Osteocyte (in vitro differentiated cells): ENCODE measurements at regions not wholly inside any gene's neighbourhood (a gene's known extent, or its start where the extent isn't known, plus 50 kb on each side); places are given as distances from the start of the nearest gene placed in this dataset.
"Not testable (repeated sequence)": the region's sequence is repeated elsewhere in the genome, so short reads cannot be mapped to it uniquely, and the experiment has no call there.

ENCODE experiments used
- DNase-seq: peaks from one replicate; pipeline ENCODE4 v3.0.0; 2021; ENCODE audit warnings: mixed read lengths; ENCODE audit not compliant: unreplicated experiment; ENCODE audit errors: extremely low spot score
- H3K27ac Mint-ChIP-seq: one replicate; pipeline ENCODE4 v1.8.0; 2021; ENCODE audit warnings: mild to moderate bottlenecking, mixed read lengths; ENCODE audit not compliant: unreplicated experiment
- H3K27me3 Mint-ChIP-seq: one replicate; pipeline ENCODE4 v1.8.0; 2021; ENCODE audit warnings: mixed read lengths; ENCODE audit not compliant: unreplicated experiment
- H3K36me3 Mint-ChIP-seq: one replicate; pipeline ENCODE4 v1.8.0; 2021; ENCODE audit warnings: mixed read lengths; ENCODE audit not compliant: unreplicated experiment
- H3K4me1 Mint-ChIP-seq: one replicate; pipeline ENCODE4 v1.8.0; 2021; ENCODE audit warnings: mixed read lengths; ENCODE audit not compliant: unreplicated experiment
- H3K4me3 Mint-ChIP-seq: one replicate; pipeline ENCODE4 v1.8.0; 2021; ENCODE audit warnings: mild to moderate bottlenecking, moderate library complexity, mixed read lengths; ENCODE audit not compliant: unreplicated experiment
- H3K9me3 Mint-ChIP-seq: one replicate; pipeline ENCODE4 v1.8.0; 2021; ENCODE audit warnings: mixed read lengths; ENCODE audit not compliant: unreplicated experiment
- TF ChIP-seq, protein P1 (sequence below): fragments of 200-600 bp; sonication (generic); IDR thresholded peaks from 2 replicates; pipeline ENCODE4 v1.5.0; 2021; ENCODE audit warnings: antibody characterized with exemption, mild to moderate bottlenecking, moderate library complexity

DNA sequence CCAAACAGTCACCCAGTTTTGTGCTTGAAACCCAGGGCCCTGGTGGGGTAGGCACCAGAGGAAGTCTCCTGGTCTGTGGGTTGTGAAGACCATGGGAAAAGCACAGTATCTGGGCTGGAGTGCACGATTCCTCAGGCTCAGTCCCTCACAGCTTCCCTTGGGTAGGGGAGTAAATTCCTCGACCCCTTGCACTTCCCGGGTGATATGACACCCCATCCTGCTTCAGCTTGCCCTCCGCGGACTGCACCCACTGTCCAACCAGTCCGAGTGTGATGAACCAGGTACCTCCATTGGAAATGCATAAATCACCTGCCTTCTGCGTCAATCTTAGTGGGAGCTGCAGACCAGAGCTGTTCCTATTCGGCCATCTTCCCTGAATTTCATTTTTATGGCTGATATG lies 133.9 kb upstream of the KCTD3 start:
- Mint-ChIP-seq H3K4me1 (no peaks in the 10 kb centered on the region), H3K4me3 (no peak overlapping the region), H3K27me3 (peaks cover 11% of the 10 kb centered on the region), H3K9me3 (peaks cover 5% of the 10 kb centered on the region), H3K27ac (no peak overlapping the region), H3K36me3 (no peaks in the 10 kb centered on the region)
- TF ChIP-seq, protein P1, sequence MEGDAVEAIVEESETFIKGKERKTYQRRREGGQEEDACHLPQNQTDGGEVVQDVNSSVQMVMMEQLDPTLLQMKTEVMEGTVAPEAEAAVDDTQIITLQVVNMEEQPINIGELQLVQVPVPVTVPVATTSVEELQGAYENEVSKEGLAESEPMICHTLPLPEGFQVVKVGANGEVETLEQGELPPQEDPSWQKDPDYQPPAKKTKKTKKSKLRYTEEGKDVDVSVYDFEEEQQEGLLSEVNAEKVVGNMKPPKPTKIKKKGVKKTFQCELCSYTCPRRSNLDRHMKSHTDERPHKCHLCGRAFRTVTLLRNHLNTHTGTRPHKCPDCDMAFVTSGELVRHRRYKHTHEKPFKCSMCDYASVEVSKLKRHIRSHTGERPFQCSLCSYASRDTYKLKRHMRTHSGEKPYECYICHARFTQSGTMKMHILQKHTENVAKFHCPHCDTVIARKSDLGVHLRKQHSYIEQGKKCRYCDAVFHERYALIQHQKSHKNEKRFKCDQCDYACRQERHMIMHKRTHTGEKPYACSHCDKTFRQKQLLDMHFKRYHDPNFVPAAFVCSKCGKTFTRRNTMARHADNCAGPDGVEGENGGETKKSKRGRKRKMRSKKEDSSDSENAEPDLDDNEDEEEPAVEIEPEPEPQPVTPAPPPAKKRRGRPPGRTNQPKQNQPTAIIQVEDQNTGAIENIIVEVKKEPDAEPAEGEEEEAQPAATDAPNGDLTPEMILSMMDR = no peak
- DNase-seq = no peak

DNA sequence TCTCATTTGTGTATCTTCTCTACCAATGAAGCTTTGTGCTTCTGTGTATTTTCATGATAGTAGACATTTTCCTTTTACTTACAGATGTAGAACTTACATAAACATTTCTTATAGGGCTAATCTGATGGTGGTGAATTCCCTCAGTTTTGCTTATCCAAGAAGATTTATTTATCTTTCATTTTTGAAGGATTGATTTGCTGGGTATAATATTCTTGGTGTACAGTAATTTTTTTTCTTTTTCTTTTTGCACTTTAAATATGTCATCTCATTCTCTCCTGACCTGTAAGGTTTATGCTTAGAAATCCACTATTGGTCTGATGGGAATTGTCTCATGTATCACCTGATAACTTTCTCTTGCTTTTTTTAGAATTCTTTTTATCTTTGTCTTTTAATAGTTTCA lies 127.6 kb upstream of the KCTD3 start:
- TF ChIP-seq, protein P1 = no peak
- no peaks in the 10 kb centered on the region for H3K4me1 Mint-ChIP-seq
- no peaks in the 10 kb centered on the region for H3K36me3 Mint-ChIP-seq
- H3K27me3 Mint-ChIP-seq = peaks cover 2% of the 10 kb centered on the region
- DNase-seq = no peak
- H3K4me3 Mint-ChIP-seq = no peak overlapping the region
- no peak overlapping the region for H3K27ac Mint-ChIP-seq
- H3K9me3 Mint-ChIP-seq = peaks cover 22% of the 10 kb centered on the region

- peaks cover 2% of the 10 kb centered on the region for H3K27me3 Mint-ChIP-seq
- no peak overlapping the region for H3K4me3 Mint-ChIP-seq
- H3K36me3 Mint-ChIP-seq = no peaks in the 10 kb centered on the region
- no peak overlapping the region for H3K27ac Mint-ChIP-seq
- DNase-seq = no peak
- peaks cover 1% of the 10 kb centered on the region for H3K9me3 Mint-ChIP-seq
- TF ChIP-seq, protein P1 = no peak
- no peaks in the 10 kb centered on the region for H3K4me1 Mint-ChIP-seq
These were observed 122.2 kb upstream of the KCTD3 start for GRCh38 chr1:215444715-215445414.

DNA sequence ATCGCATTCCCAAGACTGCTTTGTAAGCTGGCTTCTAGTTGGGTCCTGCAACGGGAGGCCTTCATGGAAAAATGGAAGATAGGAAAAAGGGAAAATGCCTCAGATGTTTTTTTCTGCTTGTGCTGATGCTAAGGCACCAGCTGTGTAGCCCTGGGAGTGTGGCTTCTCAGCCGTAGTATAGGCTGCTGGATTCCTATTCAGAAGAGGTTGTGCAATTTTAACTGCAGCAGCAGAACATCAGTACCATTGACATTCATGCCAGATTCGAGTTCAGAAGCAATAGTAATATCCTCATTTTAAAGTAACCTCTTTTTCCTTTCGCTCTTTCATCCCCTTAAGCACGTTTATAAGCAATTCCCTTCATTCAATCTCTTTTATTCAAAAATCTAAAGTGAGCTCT lies 119.1 kb upstream of the KCTD3 start:
- DNase-seq, H3K27me3 Mint-ChIP-seq, H3K9me3 Mint-ChIP-seq, H3K4me3 Mint-ChIP-seq, H3K36me3 Mint-ChIP-seq, H3K4me1 Mint-ChIP-seq, H3K27ac Mint-ChIP-seq: not testable (repeated sequence)

GRCh38 chr1:215449147-215449546 lies 118.0 kb upstream of the KCTD3 start:
- not testable (repeated sequence) for H3K27me3 Mint-ChIP-seq, H3K4me1 Mint-ChIP-seq, DNase-seq, H3K4me3 Mint-ChIP-seq, H3K27ac Mint-ChIP-seq, H3K9me3 Mint-ChIP-seq, H3K36me3 Mint-ChIP-seq

DNA sequence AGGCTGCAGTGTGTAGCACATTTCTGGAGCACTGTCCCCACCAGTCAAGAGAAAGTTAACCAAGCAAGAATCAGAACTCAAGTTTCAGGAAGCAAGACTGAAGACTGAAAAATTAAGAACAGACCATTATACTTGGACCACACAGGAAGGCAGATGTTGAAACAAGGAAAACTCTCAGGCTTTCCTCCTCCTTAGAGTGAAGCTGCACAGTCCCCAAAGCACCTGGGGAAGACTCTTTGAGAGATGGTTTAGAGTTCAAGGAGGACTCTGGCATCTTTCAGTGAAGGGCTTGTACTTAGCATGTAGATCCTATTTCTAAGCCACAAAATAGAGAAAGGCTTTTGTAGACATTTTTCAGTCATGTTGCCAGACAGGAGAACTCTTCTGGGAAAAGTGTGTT lies 113.7 kb upstream of the KCTD3 start:
- H3K4me3 Mint-ChIP-seq = no peak overlapping the region
- no peaks in the 10 kb centered on the region for H3K36me3 Mint-ChIP-seq
- TF ChIP-seq, protein P1 = no peak
- no peak overlapping the region for H3K27ac Mint-ChIP-seq
- DNase-seq = no peak
- no peaks in the 10 kb centered on the region for H3K9me3 Mint-ChIP-seq
- no peaks in the 10 kb centered on the region for H3K4me1 Mint-ChIP-seq
- peaks cover 20% of the 10 kb centered on the region for H3K27me3 Mint-ChIP-seq
